ENCODE measurements at regions not wholly inside any gene's neighbourhood (a gene's known extent, or its start where the extent isn't known, plus 50 kb on each side); places are given as distances from the start of the nearest gene placed in this dataset.

- no peak overlapping the region for H3K4me2 ChIP-seq
These were observed 226.5 kb downstream of the C12orf50 start for GRCh38 chr12:87802721-87803011.

GRCh38 chr12:87801860-87802720 lies 227.1 kb downstream of the C12orf50 start:
- Histone ChIP-seq H3K4me1 (0 out of 20 replicates have a peak, but pooled peaks cover 0 to 3% (median 0%) of the 10 kb centered on the region in 10 experiments), H3K9ac (no peak overlapping the region), H3K36me3 (no peaks in the 10 kb centered on the region), H3K4me3 (no peak overlapping the region), H4K20me1 (no peaks in the 10 kb centered on the region), H3K27me3 (no peaks in the 10 kb centered on the region), H3K27ac (no peak overlapping the region), H3K9me3 (replicated peaks in 1 of 11) (no peaks in the 10 kb centered on the region), H3K4me2 (no peak overlapping the region)
- no peak for TF ChIP-seq Cebpa-rat (IDR thresholded peaks at IDR 0.05)

More at GRCh38 chr12:87802721-87803011, 226.5 kb downstream of the C12orf50 start:
- no peak overlapping the region for H3K27ac ChIP-seq
- H3K36me3 ChIP-seq, result no peaks in the 10 kb centered on the region
- no peaks in the 10 kb centered on the region for H3K27me3 ChIP-seq
- no peaks in the 10 kb centered on the region for H4K20me1 ChIP-seq
- H3K4me1 ChIP-seq, result 0 out of 20 replicates have a peak, but pooled peaks cover 0 to 3% (median 0%) of the 10 kb centered on the region in 10 experiments
- no peak overlapping the region for H3K9ac ChIP-seq
- no peak for TF ChIP-seq Cebpa-rat (IDR thresholded peaks at IDR 0.05)
- no peak overlapping the region for H3K4me3 ChIP-seq
- no peaks in the 10 kb centered on the region for H3K9me3 ChIP-seq (replicated peaks in 1 of 11)

GRCh38 chr12:87796961-87797516 lies 232.2 kb downstream of the C12orf50 start:
- Histone ChIP-seq H3K9me3 (replicated peaks in 1 of 11) (no peaks in the 10 kb centered on the region), H3K27me3 (no peaks in the 10 kb centered on the region), H4K20me1 (no peaks in the 10 kb centered on the region), H3K4me3 (no peak overlapping the region), H3K27ac (no peak overlapping the region), H3K4me1 (0 out of 20 replicates have a peak, but pooled peaks cover 0 to 3% (median 0%) of the 10 kb centered on the region in 10 experiments), H3K4me2 (no peak overlapping the region), H3K36me3 (no peaks in the 10 kb centered on the region), H3K9ac (no peak overlapping the region)
- TF ChIP-seq Cebpa-rat (IDR thresholded peaks at IDR 0.05), result no peak

- no peaks in the 10 kb centered on the region for H3K9me3 ChIP-seq (replicated peaks in 1 of 11)
- no peak overlapping the region for H3K4me2 ChIP-seq
- H4K20me1 ChIP-seq, result no peaks in the 10 kb centered on the region
- TF ChIP-seq Cebpa-rat (IDR thresholded peaks at IDR 0.05), result no peak
- H3K27me3 ChIP-seq, result no peaks in the 10 kb centered on the region
- H3K4me1 ChIP-seq, result 0 out of 20 replicates have a peak, but pooled peaks cover 0 to 3% (median 0%) of the 10 kb centered on the region in 10 experiments
- no peak overlapping the region for H3K4me3 ChIP-seq
- H3K27ac ChIP-seq, result no peak overlapping the region
- H3K36me3 ChIP-seq, result no peaks in the 10 kb centered on the region
- H3K9ac ChIP-seq, result no peak overlapping the region
These were observed 233.6 kb downstream of the C12orf50 start for GRCh38 chr12:87795555-87795954.

- no peak overlapping the region for H3K4me2 ChIP-seq
- H3K4me1 ChIP-seq, result 0 out of 20 replicates have a peak, but pooled peaks cover 0 to 3% (median 0%) of the 10 kb centered on the region in 10 experiments
- TF ChIP-seq Cebpa-rat (IDR thresholded peaks at IDR 0.05), result no peak
- no peak overlapping the region for H3K27ac ChIP-seq
- no peaks in the 10 kb centered on the region for H4K20me1 ChIP-seq
- H3K36me3 ChIP-seq, result no peaks in the 10 kb centered on the region
- no peaks in the 10 kb centered on the region for H3K27me3 ChIP-seq
- H3K9ac ChIP-seq, result no peak overlapping the region
- H3K4me3 ChIP-seq, result no peak overlapping the region
- no peaks in the 10 kb centered on the region for H3K9me3 ChIP-seq (replicated peaks in 1 of 11)
These were observed 234.3 kb downstream of the C12orf50 start for GRCh38 chr12:87794854-87795253.

GRCh38 chr12:87793131-87793530 lies 236.1 kb downstream of the C12orf50 start:
- no peak for TF ChIP-seq Cebpa-rat (IDR thresholded peaks at IDR 0.05)
- no peaks in the 10 kb centered on the region for H3K27me3 ChIP-seq
- no peak overlapping the region for H3K9ac ChIP-seq
- no peak overlapping the region for H3K4me2 ChIP-seq
- no peak overlapping the region for H3K27ac ChIP-seq
- H4K20me1 ChIP-seq, result no peaks in the 10 kb centered on the region
- H3K4me1 ChIP-seq, result 0 out of 20 replicates have a peak, but pooled peaks cover 0 to 2% (median 0%) of the 10 kb centered on the region in 10 experiments
- H3K36me3 ChIP-seq, result no peaks in the 10 kb centered on the region
- no peaks in the 10 kb centered on the region for H3K9me3 ChIP-seq (replicated peaks in 1 of 11)
- no peak overlapping the region for H3K4me3 ChIP-seq

- H3K4me1 ChIP-seq, result no peaks in the 10 kb centered on the region
- H3K4me2 ChIP-seq, result no peak overlapping the region
- H3K4me3 ChIP-seq, result no peak overlapping the region
- no peaks in the 10 kb centered on the region for H4K20me1 ChIP-seq
- H3K27me3 ChIP-seq, result no peaks in the 10 kb centered on the region
- no peak overlapping the region for H3K9ac ChIP-seq
- H3K9me3 ChIP-seq (replicated peaks in 1 of 11), result no peaks in the 10 kb centered on the region; a peak in 1 of 22 replicates
- H3K27ac ChIP-seq, result no peak overlapping the region
- no peaks in the 10 kb centered on the region for H3K36me3 ChIP-seq
- TF ChIP-seq Cebpa-rat (IDR thresholded peaks at IDR 0.05), result no peak
These were observed 244.9 kb downstream of the C12orf50 start for GRCh38 chr12:87784350-87784749.

- Histone ChIP-seq H3K4me2 (no peak overlapping the region), H3K27me3 (no peaks in the 10 kb centered on the region), H3K4me1 (no peaks in the 10 kb centered on the region), H3K9ac (no peak overlapping the region), H3K27ac (no peak overlapping the region), H4K20me1 (no peaks in the 10 kb centered on the region), H3K36me3 (no peaks in the 10 kb centered on the region), H3K4me3 (no peak overlapping the region), H3K9me3 (replicated peaks in 1 of 11) (no peaks in the 10 kb centered on the region; a peak in 1 of 22 replicates)
- no peak for TF ChIP-seq Cebpa-rat (IDR thresholded peaks at IDR 0.05)
These were observed 245.7 kb downstream of the C12orf50 start for GRCh38 chr12:87783467-87783866.

- Histone ChIP-seq H3K36me3 (no peaks in the 10 kb centered on the region), H3K4me2 (no peak overlapping the region), H3K27ac (no peak overlapping the region), H4K20me1 (no peaks in the 10 kb centered on the region), H3K9me3 (replicated peaks in 1 of 11) (no peaks in the 10 kb centered on the region; a peak in 1 of 22 replicates), H3K27me3 (no peaks in the 10 kb centered on the region), H3K4me1 (no peaks in the 10 kb centered on the region), H3K4me3 (no peak overlapping the region), H3K9ac (no peak overlapping the region)
- TF ChIP-seq Cebpa-rat (IDR thresholded peaks at IDR 0.05), result no peak
These were observed 246.4 kb downstream of the C12orf50 start for GRCh38 chr12:87782838-87783237.

Measured in BLaER1 treated with 17β-estradiol and CSF1 and Interleukin-3, amounts not matched to agents 10 nM and 100 nM (cell line).